Pancreas (tissue), 10 donors: ENCODE measurements at regions not wholly inside any gene's neighbourhood (a gene's known extent, or its start where the extent isn't known, plus 50 kb on each side); places are given as distances from the start of the nearest gene placed in this dataset.

Experiments used
- ATAC-seq, 4 donors: fragments of 200-7000 bp; cut with Tn5 transposase; one replicate each; pipeline versions ENCODE4 v1.8.0 to v1.9.1; 2020; ENCODE audit warnings: mild to moderate bottlenecking in 4 of 4, moderate library complexity in 4 of 4
- DNase-seq, 6 donors: peaks; one replicate each; pipeline ENCODE4 v3.0.0-alpha.2; 2020
- FAIRE-seq: peaks from 2 replicates; lab custom pipeline; 2012; peaks lifted over from hg19 to GRCh38; lab: Jason Lieb, UNC
- H3K27ac ChIP-seq, 4 donors: fragments of 200-600 bp; sonication (generic); 1 replicate in 3 of 4; 2 replicates in 1 of 4; pipeline versions ENCODE4 v1.5.0 to v1.8.0; 2020
- H3K27me3 ChIP-seq, 4 donors: fragments of 200-600 bp; one replicate each; pipeline ENCODE4 v1.8.0; 2021
- H3K36me3 ChIP-seq, 3 donors: fragments of 200-600 bp; sonication (generic) in 1 of 3; one replicate each; pipeline versions ENCODE4 v1.5.0 to v1.8.0; 2020 to 2021
- H3K4me1 ChIP-seq, 3 donors: fragments of 200-600 bp; one replicate each; pipeline ENCODE4 v1.8.0; 2021
- H3K4me3 ChIP-seq, 4 donors: fragments of 200-600 bp; sonication (generic) in 2 of 4; one replicate each; pipeline versions ENCODE4 v1.5.0 to v1.8.0; 2020 to 2021
- H3K9me3 ChIP-seq, 4 donors: fragments of 200-600 bp; one replicate each; pipeline ENCODE4 v1.8.0; 2021
- WGBS, 2 donors: extraction: QIAGEN DNeasy Blood & Tissue Kit; methylation state at CpG; one replicate each; pipeline ENCODE4 v1.1.7; 2013; 5-methylcytosine and 5-hydroxymethylcytosine counted together
- intact Hi-C, 3 donors: fragments of 100-400 bp; cut with DNase I; formaldehyde crosslinking; loops; one replicate each; pipeline versions ENCODE4 v1.11.1 to v1.14.2; 2022
- TF ChIP-seq, protein P1 (sequence below), 4 donors: fragments of 200-600 bp; sonication (generic) in 3 of 4; IDR thresholded peaks; one replicate each; pipeline versions ENCODE4 v1.5.0 to v1.8.0; 2021; ENCODE audit warnings: antibody characterized with exemption in 4 of 4
- donor health status: healthy with polysubstance abuse.
- donor health status: DM: no; HTN: no; CAD: no; lungs with moderate emphysema.
- donor health status: DM: no; HTN: no; CAD: no.
- donor health status: control.
- donor health status: control.
- donor health status: Bipolar disorder and iron deficiency.
- donor health status: DM: yes; HTN: yes; CAD: no.
- donor health status: DM: no; HTN: no; CAD: no.
- donor health status: DM: no; HTN: no; CAD: no.
- donor health status: DM: yes; HTN: yes; CAD: no.

DNA sequence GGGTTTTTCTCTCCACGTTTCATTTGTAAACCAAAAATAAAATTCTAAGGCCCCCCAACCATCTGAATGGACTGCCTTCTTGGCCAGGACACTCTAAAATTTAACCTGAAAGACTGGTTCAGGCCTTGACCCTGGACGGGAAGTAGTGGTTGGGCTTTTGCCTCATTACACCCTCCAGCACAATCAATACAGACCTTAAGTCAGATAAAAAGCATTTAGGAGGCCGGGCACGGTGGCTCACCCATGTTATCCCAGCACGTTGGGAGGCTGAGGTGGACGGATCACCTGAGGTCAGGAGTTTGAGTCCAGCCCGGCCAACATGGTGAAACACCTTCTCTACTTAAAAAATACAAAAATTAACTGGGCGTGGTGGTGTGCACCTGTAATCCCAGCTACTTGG is 91.6 kb upstream of the PPP1R26 start:
- FAIRE-seq (no peak), ATAC-seq (no peak), DNase-seq (no peak)
- Histone ChIP-seq H3K4me3 (no peak overlapping the region), H3K36me3 (no peaks in the 10 kb centered on the region), H3K4me1 (no peaks in the 10 kb centered on the region), H3K27me3 (no peaks in the 10 kb centered on the region), H3K27ac (no peak overlapping the region), H3K9me3 (no peaks in the 10 kb centered on the region)
- WGBS, 2 donors, result 35 to 43% methylated on average over 8 of the region's 8 CpGs
- intact Hi-C loops, result loop anchor here in 1 of 3 donors (10.0 kb wide), 1 partner anchor 623 kb away; no protein-coding TSS in a partner anchor
- TF ChIP-seq, protein P1, sequence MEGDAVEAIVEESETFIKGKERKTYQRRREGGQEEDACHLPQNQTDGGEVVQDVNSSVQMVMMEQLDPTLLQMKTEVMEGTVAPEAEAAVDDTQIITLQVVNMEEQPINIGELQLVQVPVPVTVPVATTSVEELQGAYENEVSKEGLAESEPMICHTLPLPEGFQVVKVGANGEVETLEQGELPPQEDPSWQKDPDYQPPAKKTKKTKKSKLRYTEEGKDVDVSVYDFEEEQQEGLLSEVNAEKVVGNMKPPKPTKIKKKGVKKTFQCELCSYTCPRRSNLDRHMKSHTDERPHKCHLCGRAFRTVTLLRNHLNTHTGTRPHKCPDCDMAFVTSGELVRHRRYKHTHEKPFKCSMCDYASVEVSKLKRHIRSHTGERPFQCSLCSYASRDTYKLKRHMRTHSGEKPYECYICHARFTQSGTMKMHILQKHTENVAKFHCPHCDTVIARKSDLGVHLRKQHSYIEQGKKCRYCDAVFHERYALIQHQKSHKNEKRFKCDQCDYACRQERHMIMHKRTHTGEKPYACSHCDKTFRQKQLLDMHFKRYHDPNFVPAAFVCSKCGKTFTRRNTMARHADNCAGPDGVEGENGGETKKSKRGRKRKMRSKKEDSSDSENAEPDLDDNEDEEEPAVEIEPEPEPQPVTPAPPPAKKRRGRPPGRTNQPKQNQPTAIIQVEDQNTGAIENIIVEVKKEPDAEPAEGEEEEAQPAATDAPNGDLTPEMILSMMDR (IDR thresholded peaks at IDR 0.05), result no peak

DNA sequence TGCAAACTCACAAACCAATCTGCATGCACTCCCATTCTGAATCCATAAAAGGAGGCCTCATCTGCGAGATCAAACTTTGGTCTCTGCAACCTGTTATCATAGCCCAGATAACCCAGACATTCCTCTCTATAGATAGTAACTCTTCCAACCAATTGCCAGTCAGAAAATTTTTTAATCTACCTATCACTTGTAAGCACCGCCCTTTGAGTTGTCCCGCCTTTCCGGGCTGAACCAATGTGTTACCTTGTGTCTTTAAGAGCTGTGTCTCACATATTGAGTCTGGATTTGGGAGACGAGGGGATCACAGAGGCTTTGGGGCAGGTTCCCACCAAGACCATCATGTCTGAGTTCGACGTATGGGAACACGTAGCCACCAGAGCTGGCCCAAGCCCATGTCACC is 91.1 kb upstream of the PPP1R26 start:
- no peak for ATAC-seq
- no peak for FAIRE-seq
- H3K9me3 ChIP-seq, result no peaks in the 10 kb centered on the region
- TF ChIP-seq, protein P1 (IDR thresholded peaks at IDR 0.05), result no peak
- H3K4me3 ChIP-seq, result no peak overlapping the region
- H3K27ac ChIP-seq, result no peak overlapping the region
- no peaks in the 10 kb centered on the region for H3K27me3 ChIP-seq
- no peaks in the 10 kb centered on the region for H3K4me1 ChIP-seq
- intact Hi-C loops, result loop anchor here in 1 of 3 donors (10.0 kb wide), 1 partner anchor 624 kb away; no protein-coding TSS in a partner anchor
- no peak for DNase-seq
- H3K36me3 ChIP-seq, result no peaks in the 10 kb centered on the region
- WGBS, 2 donors, result 79 to 86% methylated on average over 8 of the region's 8 CpGs

DNA sequence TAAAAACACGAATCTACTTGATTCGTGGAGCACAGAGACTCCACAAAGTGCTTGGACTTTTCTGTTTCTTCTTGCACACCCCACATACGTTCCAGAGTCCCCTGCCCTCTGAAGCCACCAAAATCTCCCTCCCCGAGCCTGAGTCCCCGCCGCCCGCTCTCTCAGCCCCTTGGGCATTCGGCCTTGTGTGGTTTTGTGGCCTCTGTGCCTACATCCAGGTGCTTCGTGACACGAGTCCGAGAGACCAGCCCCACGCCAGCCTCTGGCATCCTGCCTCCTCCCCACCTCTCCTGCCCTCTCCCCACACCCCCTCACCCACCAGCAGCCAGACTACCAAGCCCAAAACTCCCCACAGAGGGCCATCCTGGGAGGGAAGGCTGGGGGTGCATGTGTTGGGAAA is 87.8 kb upstream of the PPP1R26 start:
- FAIRE-seq (no peak), DNase-seq (no peak), ATAC-seq (no peak)
- TF ChIP-seq, protein P1 (IDR thresholded peaks at IDR 0.05), result no peak
- no peak overlapping the region for H3K4me3 ChIP-seq
- intact Hi-C loops, result no loop called here
- no peaks in the 10 kb centered on the region for H3K27me3 ChIP-seq
- no peaks in the 10 kb centered on the region for H3K36me3 ChIP-seq
- 72 to 73% methylated on average over 12 of the region's 12 CpGs for WGBS, 2 donors
- H3K4me1 ChIP-seq, result no peaks in the 10 kb centered on the region
- no peak overlapping the region for H3K27ac ChIP-seq
- no peaks in the 10 kb centered on the region for H3K9me3 ChIP-seq

DNA sequence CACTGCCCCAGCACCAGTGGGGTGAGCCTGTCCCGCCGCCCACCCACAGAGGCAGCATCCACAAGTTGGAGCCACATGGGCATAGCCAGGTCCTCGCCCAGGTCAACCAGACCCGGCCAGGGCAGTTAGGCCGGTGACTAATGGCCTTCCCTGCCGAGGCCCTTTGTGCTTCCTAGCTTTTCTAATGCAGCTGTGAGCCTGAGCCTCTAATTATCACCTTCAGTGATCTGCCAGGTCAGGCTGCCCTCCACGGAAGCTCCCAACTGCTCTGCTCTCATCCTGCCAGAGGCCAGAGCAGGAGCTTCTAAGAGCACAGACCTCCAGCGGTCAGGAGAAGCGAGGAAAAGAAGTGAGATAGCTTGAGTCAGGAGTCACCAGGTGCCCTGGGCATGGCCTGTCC is 87.1 kb upstream of the PPP1R26 start:
- FAIRE-seq (no peak), ATAC-seq (no peak), DNase-seq (no peak)
- intact Hi-C loops, result no loop called here
- H3K27me3 ChIP-seq, result no peaks in the 10 kb centered on the region
- TF ChIP-seq, protein P1 (IDR thresholded peaks at IDR 0.05), result no peak
- H3K36me3 ChIP-seq, result no peaks in the 10 kb centered on the region
- H3K4me3 ChIP-seq, result no peak overlapping the region
- H3K27ac ChIP-seq, result no peak overlapping the region
- no peaks in the 10 kb centered on the region for H3K4me1 ChIP-seq
- WGBS, 2 donors, result 55 to 57% methylated on average over 7 to 9 of the region's 9 CpGs
- no peaks in the 10 kb centered on the region for H3K9me3 ChIP-seq

DNA sequence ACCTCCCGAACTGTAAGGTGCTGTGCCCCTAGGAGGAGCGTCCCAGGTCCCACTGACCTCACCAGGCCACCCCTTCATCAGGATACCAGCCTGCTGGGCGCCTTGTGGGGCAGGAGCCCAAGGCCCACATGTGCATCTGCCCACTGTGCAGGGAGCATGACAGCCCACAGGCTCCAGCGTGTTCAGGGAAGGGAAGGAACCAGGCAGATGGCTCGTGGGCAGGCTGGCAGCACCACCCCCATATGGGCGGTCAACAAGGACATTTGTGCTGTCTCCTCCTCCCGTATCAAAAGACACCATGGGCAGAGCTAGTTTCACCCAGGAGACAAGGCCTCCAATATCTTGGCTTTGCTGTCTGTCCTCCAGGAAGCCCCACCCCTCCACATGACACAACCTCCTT is 85.5 kb upstream of the PPP1R26 start:
- H3K4me3 ChIP-seq, result no peak overlapping the region
- 76 to 83% methylated on average over 7 of the region's 7 CpGs for WGBS, 2 donors
- peak in 1 of 6 donors; percentile 39 for DNase-seq
- no peaks in the 10 kb centered on the region for H3K27me3 ChIP-seq
- no peak for FAIRE-seq
- TF ChIP-seq, protein P1 (IDR thresholded peaks at IDR 0.05), result no peak
- H3K36me3 ChIP-seq, result no peaks in the 10 kb centered on the region
- no peaks in the 10 kb centered on the region for H3K9me3 ChIP-seq
- ATAC-seq, result no peak
- intact Hi-C loops, result no loop called here
- H3K4me1 ChIP-seq, result no peaks in the 10 kb centered on the region
- H3K27ac ChIP-seq, result no peak overlapping the region
